ENCODE measurements at regions not wholly inside any gene's neighbourhood (a gene's known extent, or its start where the extent isn't known, plus 50 kb on each side); places are given as distances from the start of the nearest gene placed in this dataset.

DNA sequence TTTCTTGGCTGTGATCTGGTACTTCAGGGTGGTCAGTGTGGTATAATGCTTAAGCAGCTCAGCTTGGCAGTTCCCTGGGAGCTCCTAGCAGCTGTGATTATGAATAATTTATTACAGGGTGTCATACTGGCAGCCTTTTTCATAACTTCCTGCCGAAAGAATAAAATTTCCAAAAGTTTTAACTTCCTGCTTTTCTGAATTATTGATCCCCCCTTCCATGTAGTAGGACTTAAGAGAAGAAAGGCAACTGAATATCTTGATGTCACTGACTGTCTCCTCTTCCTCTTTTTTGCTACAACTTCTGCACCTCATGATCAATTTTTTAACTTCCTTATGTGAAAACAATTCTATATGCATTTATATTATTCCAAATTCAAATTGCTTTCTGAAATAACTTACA is 74.3 kb upstream of the SPEF2 start:
- TF ChIP-seq POLR2A (IDR thresholded peaks at IDR 0.05): no peak
- TF ChIP-seq, protein P1, sequence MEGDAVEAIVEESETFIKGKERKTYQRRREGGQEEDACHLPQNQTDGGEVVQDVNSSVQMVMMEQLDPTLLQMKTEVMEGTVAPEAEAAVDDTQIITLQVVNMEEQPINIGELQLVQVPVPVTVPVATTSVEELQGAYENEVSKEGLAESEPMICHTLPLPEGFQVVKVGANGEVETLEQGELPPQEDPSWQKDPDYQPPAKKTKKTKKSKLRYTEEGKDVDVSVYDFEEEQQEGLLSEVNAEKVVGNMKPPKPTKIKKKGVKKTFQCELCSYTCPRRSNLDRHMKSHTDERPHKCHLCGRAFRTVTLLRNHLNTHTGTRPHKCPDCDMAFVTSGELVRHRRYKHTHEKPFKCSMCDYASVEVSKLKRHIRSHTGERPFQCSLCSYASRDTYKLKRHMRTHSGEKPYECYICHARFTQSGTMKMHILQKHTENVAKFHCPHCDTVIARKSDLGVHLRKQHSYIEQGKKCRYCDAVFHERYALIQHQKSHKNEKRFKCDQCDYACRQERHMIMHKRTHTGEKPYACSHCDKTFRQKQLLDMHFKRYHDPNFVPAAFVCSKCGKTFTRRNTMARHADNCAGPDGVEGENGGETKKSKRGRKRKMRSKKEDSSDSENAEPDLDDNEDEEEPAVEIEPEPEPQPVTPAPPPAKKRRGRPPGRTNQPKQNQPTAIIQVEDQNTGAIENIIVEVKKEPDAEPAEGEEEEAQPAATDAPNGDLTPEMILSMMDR (IDR thresholded peaks at IDR 0.05): no peak

Data from breast epithelium (tissue), 3 donors.